ENCODE measurements at regions not wholly inside any gene's neighbourhood (a gene's known extent, or its start where the extent isn't known, plus 50 kb on each side); places are given as distances from the start of the nearest gene placed in this dataset.

DNA sequence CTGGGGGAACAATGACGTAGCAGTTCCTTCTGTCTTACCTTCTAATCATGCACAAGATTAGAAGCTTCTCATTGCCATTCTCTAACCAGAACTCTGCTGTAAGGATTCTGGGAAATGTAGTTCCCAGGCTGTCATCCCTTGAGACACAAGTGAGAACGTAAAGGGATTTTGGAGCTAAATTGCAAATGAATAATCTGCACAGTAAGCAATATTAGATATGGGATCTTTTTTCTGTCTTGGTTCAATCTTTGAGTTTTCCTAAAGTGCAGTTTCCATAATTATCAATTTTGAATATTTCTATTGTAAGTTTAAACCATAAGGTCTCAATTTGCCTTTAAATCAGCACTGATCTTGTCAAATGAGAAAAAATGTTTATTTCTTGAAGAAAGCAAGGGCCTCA, 189.7 kb upstream of the PLPPR1 start:
- H3K27ac ChIP-seq (ENCODE audit: low read depth, low read length), result no peak overlapping the region
- no peak for DNase-seq (ENCODE audit: low read depth in 4 of 6, low spot score in 6 of 6)
- H3K4me1 ChIP-seq (ENCODE audit: control insufficient read depth, insufficient read depth, low read length), result no peaks in the 10 kb centered on the region
- H3K27me3 ChIP-seq (ENCODE audit: control insufficient read depth, insufficient read depth, low read length), result no peaks in the 10 kb centered on the region
- no peaks in the 10 kb centered on the region for H3K36me3 ChIP-seq (ENCODE audit: control insufficient read depth, insufficient read depth, low read length)
- H3K4me3 ChIP-seq (ENCODE audit: low read depth, low read length), result no peak overlapping the region
- no peaks in the 10 kb centered on the region for H3K9me3 ChIP-seq (ENCODE audit: control insufficient read depth, insufficient read depth, low read length)
- WGBS (ENCODE audit: insufficient coverage), result 60% methylated on average over 1 of the region's 2 CpGs

DNA sequence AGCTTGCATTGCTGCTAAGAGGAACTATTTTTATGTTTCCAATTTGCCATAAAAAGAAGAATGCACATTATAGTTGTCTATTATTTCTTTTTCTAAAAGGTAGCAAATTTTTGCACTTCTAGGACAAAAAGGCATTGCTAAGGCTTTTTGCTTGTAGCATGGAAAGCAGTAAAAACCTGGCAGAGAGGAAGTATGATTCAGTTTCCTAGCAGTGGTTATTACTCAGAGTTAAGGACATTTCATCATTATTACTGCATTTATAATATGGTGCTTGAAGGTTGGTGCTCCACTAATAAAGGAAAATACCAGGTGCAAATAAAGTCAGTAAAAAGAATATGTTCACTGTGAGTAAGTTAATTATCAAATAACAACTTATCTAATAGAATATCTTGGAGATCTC, 179.8 kb upstream of the PLPPR1 start:
- H3K27ac ChIP-seq (ENCODE audit: low read depth, low read length), result no peak overlapping the region
- DNase-seq (ENCODE audit: low read depth in 4 of 6, low spot score in 6 of 6), result no peak
- no peaks in the 10 kb centered on the region for H3K9me3 ChIP-seq (ENCODE audit: control insufficient read depth, insufficient read depth, low read length)

GRCh38 chr9:100852088-100852487, 176.4 kb upstream of the PLPPR1 start:
- no peak for DNase-seq (ENCODE audit: low read depth in 4 of 6, low spot score in 6 of 6)
- H3K9me3 ChIP-seq (ENCODE audit: control insufficient read depth, insufficient read depth, low read length), result no peaks in the 10 kb centered on the region
- no peaks in the 10 kb centered on the region for H3K27me3 ChIP-seq (ENCODE audit: control insufficient read depth, insufficient read depth, low read length)
- H3K36me3 ChIP-seq (ENCODE audit: control insufficient read depth, insufficient read depth, low read length), result no peaks in the 10 kb centered on the region
- no peak overlapping the region for H3K27ac ChIP-seq (ENCODE audit: low read depth, low read length)
- H3K4me3 ChIP-seq (ENCODE audit: low read depth, low read length), result no peak overlapping the region
- WGBS (ENCODE audit: insufficient coverage), result 66% methylated on average over 4 of the region's 4 CpGs
- no peaks in the 10 kb centered on the region for H3K4me1 ChIP-seq (ENCODE audit: control insufficient read depth, insufficient read depth, low read length)

More for the DNA sequence above, 179.8 kb upstream of the PLPPR1 start:
- Histone ChIP-seq H3K4me1 (ENCODE audit: control insufficient read depth, insufficient read depth, low read length) (no peaks in the 10 kb centered on the region), H3K27me3 (ENCODE audit: control insufficient read depth, insufficient read depth, low read length) (no peaks in the 10 kb centered on the region), H3K36me3 (ENCODE audit: control insufficient read depth, insufficient read depth, low read length) (no peaks in the 10 kb centered on the region), H3K4me3 (ENCODE audit: low read depth, low read length) (no peak overlapping the region)

GRCh38 chr9:100856238-100856637, 172.3 kb upstream of the PLPPR1 start:
- H3K27me3 ChIP-seq (ENCODE audit: control insufficient read depth, insufficient read depth, low read length), result no peaks in the 10 kb centered on the region
- H3K9me3 ChIP-seq (ENCODE audit: control insufficient read depth, insufficient read depth, low read length), result no peaks in the 10 kb centered on the region
- WGBS (ENCODE audit: insufficient coverage), result 22% methylated on average over 1 of the region's 3 CpGs
- no peak overlapping the region for H3K4me3 ChIP-seq (ENCODE audit: low read depth, low read length)
- H3K36me3 ChIP-seq (ENCODE audit: control insufficient read depth, insufficient read depth, low read length), result no peaks in the 10 kb centered on the region
- no peaks in the 10 kb centered on the region for H3K4me1 ChIP-seq (ENCODE audit: control insufficient read depth, insufficient read depth, low read length)
- peak in 1 of 6 donors; percentile 17 for DNase-seq (ENCODE audit: low read depth in 4 of 6, low spot score in 6 of 6)
- no peak overlapping the region for H3K27ac ChIP-seq (ENCODE audit: low read depth, low read length)

- no peaks in the 10 kb centered on the region for H3K27me3 ChIP-seq (ENCODE audit: control insufficient read depth, insufficient read depth, low read length)
- no peak overlapping the region for H3K4me3 ChIP-seq (ENCODE audit: low read depth, low read length)
- H3K9me3 ChIP-seq (ENCODE audit: control insufficient read depth, insufficient read depth, low read length), result peaks cover 2% of the 10 kb centered on the region
- no peaks in the 10 kb centered on the region for H3K36me3 ChIP-seq (ENCODE audit: control insufficient read depth, insufficient read depth, low read length)
- H3K4me1 ChIP-seq (ENCODE audit: control insufficient read depth, insufficient read depth, low read length), result no peaks in the 10 kb centered on the region
- 100% methylated on average over 2 of the region's 3 CpGs for WGBS (ENCODE audit: insufficient coverage)
- no peak overlapping the region for H3K27ac ChIP-seq (ENCODE audit: low read depth, low read length)
- DNase-seq (ENCODE audit: low read depth in 4 of 6, low spot score in 6 of 6), result no peak
These were observed 163.4 kb upstream of the PLPPR1 start for GRCh38 chr9:100865111-100865510.

GRCh38 chr9:100865648-100866047, 162.9 kb upstream of the PLPPR1 start:
- DNase-seq (ENCODE audit: low read depth in 4 of 6, low spot score in 6 of 6), result peak in 3 of 6 donors; percentile 26 to 55 (median 31)
- Histone ChIP-seq H3K27me3 (ENCODE audit: control insufficient read depth, insufficient read depth, low read length) (no peaks in the 10 kb centered on the region), H3K9me3 (ENCODE audit: control insufficient read depth, insufficient read depth, low read length) (peaks cover 2% of the 10 kb centered on the region), H3K4me3 (ENCODE audit: low read depth, low read length) (no peak overlapping the region), H3K4me1 (ENCODE audit: control insufficient read depth, insufficient read depth, low read length) (no peaks in the 10 kb centered on the region), H3K27ac (ENCODE audit: low read depth, low read length) (no peak overlapping the region), H3K36me3 (ENCODE audit: control insufficient read depth, insufficient read depth, low read length) (no peaks in the 10 kb centered on the region)
- no CpG with 5 or more reads among the region's 4 CpGs for WGBS (ENCODE audit: insufficient coverage)

DNA sequence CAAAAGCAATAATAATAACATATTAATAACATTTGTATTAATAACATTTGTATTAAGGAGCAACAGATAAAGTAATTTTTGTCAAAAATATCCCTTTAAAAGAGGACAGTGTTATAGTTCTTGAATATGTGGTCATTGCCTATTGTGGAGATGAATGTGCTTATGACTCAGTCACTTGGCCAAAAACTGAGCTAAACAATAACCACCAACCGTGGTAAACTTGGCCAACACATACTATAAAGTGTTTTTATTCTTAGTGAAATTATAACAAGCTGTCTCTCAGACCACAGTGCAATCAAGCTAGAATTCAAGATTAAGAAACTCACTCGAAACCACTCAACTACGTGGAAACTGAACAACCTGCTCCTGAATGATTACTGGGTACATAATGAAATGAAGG, 159.2 kb upstream of the PLPPR1 start:
- Histone ChIP-seq H3K36me3 (ENCODE audit: control insufficient read depth, insufficient read depth, low read length) (no peaks in the 10 kb centered on the region), H3K27ac (ENCODE audit: low read depth, low read length) (no peak overlapping the region), H3K4me1 (ENCODE audit: control insufficient read depth, insufficient read depth, low read length) (no peaks in the 10 kb centered on the region), H3K9me3 (ENCODE audit: control insufficient read depth, insufficient read depth, low read length) (peaks cover 2% of the 10 kb centered on the region), H3K27me3 (ENCODE audit: control insufficient read depth, insufficient read depth, low read length) (no peaks in the 10 kb centered on the region), H3K4me3 (ENCODE audit: low read depth, low read length) (no peak overlapping the region)
- no peak for DNase-seq (ENCODE audit: low read depth in 4 of 6, low spot score in 6 of 6)
- WGBS (ENCODE audit: insufficient coverage), result no CpG with 5 or more reads among the region's 3 CpGs

DNA sequence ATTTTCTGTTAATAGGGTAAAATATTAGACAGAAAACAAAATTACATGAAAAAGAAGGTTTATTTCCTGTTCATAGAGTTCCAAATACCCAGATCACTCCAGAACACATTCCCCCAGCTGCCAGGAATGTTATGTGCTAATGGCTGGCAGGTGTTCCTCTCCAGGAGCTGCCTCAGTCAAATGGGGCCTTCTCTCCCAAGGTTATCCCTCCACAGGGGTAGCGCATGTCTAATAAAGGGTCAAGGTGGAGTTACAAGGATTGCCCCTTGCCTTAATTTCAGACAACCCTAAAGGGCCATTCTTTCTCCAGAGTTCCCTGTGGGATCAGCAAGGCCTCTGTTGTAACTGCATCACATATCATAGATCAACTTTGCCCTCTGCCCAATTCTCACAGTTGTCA, 148.6 kb upstream of the PLPPR1 start:
- DNase-seq (ENCODE audit: low read depth in 4 of 6, low spot score in 6 of 6), result no peak
- Histone ChIP-seq H3K4me1 (ENCODE audit: control insufficient read depth, insufficient read depth, low read length) (no peaks in the 10 kb centered on the region), H3K4me3 (ENCODE audit: low read depth, low read length) (no peak overlapping the region), H3K9me3 (ENCODE audit: control insufficient read depth, insufficient read depth, low read length) (no peaks in the 10 kb centered on the region), H3K27ac (ENCODE audit: low read depth, low read length) (no peak overlapping the region), H3K36me3 (ENCODE audit: control insufficient read depth, insufficient read depth, low read length) (no peaks in the 10 kb centered on the region), H3K27me3 (ENCODE audit: control insufficient read depth, insufficient read depth, low read length) (no peaks in the 10 kb centered on the region)
- WGBS (ENCODE audit: insufficient coverage), result no CpG with 5 or more reads among the region's 1 CpG

DNA sequence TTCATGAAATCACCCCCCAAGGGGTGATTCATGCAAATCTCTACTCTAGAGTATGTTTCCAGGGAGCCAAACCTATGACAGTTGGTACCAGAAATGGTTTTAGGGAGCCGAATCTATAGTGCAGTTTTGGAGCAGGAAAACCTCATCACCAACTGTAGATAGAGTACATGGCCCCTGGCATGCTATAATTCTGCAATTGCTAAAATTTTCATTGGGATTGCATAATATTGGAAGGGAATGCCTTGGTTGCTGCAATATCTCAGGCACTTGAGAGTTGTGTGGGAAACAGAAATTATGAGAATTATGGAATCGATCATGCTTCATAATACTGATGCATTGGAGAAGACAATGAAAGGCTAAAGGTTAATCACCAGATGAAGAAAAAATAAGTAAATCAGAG, 148.2 kb upstream of the PLPPR1 start:
- Histone ChIP-seq H3K36me3 (ENCODE audit: control insufficient read depth, insufficient read depth, low read length) (no peaks in the 10 kb centered on the region), H3K9me3 (ENCODE audit: control insufficient read depth, insufficient read depth, low read length) (no peaks in the 10 kb centered on the region), H3K27ac (ENCODE audit: low read depth, low read length) (no peak overlapping the region), H3K4me1 (ENCODE audit: control insufficient read depth, insufficient read depth, low read length) (no peaks in the 10 kb centered on the region), H3K27me3 (ENCODE audit: control insufficient read depth, insufficient read depth, low read length) (no peaks in the 10 kb centered on the region), H3K4me3 (ENCODE audit: low read depth, low read length) (no peak overlapping the region)
- no peak for DNase-seq (ENCODE audit: low read depth in 4 of 6, low spot score in 6 of 6)
- WGBS (ENCODE audit: insufficient coverage), result 100% methylated on average over 2 of the region's 2 CpGs

GRCh38 chr9:100884518-100884917, 144.0 kb upstream of the PLPPR1 start:
- no peak overlapping the region for H3K27ac ChIP-seq (ENCODE audit: low read depth, low read length)
- no peaks in the 10 kb centered on the region for H3K27me3 ChIP-seq (ENCODE audit: control insufficient read depth, insufficient read depth, low read length)
- H3K4me3 ChIP-seq (ENCODE audit: low read depth, low read length), result no peak overlapping the region
- peak; percentile 44 to 97 (median 78) for DNase-seq (ENCODE audit: low read depth in 4 of 6, low spot score in 6 of 6)
- H3K4me1 ChIP-seq (ENCODE audit: control insufficient read depth, insufficient read depth, low read length), result no peaks in the 10 kb centered on the region
- no peaks in the 10 kb centered on the region for H3K36me3 ChIP-seq (ENCODE audit: control insufficient read depth, insufficient read depth, low read length)
- 22% methylated on average over 1 of the region's 4 CpGs for WGBS (ENCODE audit: insufficient coverage)
- H3K9me3 ChIP-seq (ENCODE audit: control insufficient read depth, insufficient read depth, low read length), result no peaks in the 10 kb centered on the region
